Left ventricle myocardium superior (tissue), 1 donor: ENCODE measurements at regions not wholly inside any gene's neighbourhood (a gene's known extent, or its start where the extent isn't known, plus 50 kb on each side); places are given as distances from the start of the nearest gene placed in this dataset.

Experiments
- ATAC-seq: fragments of 200-7000 bp; cut with Tn5 transposase; one replicate; pipeline ENCODE4 v1.9.1; 2020; ENCODE audit warnings: mild to moderate bottlenecking, moderate library complexity
- DNase-seq: peaks from one replicate; pipeline ENCODE4 v3.0.0-alpha.2; 2020
- intact Hi-C: fragments of 100-400 bp; cut with micrococcal nuclease; formaldehyde crosslinking; loops from one replicate; pipeline ENCODE4 v1.11.0; 2022
- donor health status: DM: no; HTN: yes; CAD: no; lungs with severe emphysema.

DNA sequence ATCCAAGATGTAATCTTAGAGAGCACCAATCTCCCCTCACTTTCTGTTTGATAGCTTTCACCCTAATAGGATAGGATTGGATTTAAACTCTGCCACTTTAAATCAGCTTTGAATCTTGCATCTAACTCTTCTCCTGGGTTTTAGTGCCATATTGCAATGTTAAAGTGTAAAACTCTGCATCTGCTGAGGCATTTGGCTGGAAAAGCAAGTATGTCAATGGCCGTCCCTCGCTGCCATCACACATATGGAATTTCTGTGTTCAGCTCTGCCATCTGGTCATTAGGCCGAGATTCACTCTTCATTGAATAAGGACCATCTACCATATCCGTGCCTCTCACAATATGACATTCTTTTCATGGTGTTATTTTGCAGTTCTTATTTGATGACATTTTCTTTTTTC lies 728.1 kb upstream of the PIK3C3 start:
- no peak for ATAC-seq
- intact Hi-C loops, result no loop called here
- no peak for DNase-seq

DNA sequence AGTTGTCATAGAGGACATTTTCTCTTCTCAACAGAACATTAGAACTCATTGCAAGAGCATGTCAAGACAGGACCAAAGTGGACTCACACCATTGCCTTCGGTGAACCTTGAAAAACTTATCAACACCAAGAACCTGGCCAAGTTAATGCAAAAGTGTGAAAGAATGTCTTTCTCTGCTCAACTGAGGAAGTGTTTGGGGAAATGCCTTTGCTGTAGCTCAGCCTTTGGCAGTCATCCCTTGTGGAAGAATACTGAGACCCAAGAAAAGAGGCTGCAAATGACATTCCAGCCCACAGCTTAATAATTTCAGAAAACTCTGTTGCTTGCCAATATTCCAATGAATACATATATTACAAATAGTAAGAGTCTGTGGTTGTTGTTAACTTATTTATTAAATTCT lies 728.8 kb upstream of the PIK3C3 start:
- DNase-seq (no peak), ATAC-seq (no peak)
- intact Hi-C loops, result no loop called here

DNA sequence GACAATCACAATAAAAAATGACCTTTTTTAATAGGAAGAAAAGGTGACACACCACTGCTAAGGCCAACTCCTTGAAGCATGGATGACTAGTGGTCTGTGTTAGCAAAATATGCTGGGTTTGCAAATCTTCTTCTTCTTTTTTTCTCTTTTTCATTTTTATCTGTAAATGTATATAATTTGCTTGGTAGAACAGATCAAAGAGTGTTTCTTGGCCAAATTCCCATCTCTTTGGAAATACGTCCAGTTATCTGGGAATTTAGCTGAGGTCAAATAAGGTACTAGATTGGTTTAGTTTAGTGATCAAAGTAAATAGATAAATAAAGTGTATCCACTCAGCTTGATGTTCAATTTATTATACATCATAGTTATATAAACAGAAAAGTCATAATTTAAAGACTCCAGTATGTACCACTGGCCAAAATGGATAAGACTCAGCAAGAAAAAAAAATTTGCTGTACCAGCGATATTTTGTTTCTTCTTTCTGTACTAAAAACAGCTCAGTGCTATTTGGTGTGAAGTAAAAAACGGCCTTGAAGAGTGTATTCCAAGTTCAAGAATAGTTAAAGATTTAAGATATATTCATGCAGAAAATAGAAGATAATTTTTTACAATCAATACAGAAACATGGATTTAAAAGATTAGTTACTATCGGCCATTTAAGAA lies 738.6 kb upstream of the PIK3C3 start:
- no peak for ATAC-seq
- intact Hi-C loops, result no loop called here
- DNase-seq, result no peak

DNA sequence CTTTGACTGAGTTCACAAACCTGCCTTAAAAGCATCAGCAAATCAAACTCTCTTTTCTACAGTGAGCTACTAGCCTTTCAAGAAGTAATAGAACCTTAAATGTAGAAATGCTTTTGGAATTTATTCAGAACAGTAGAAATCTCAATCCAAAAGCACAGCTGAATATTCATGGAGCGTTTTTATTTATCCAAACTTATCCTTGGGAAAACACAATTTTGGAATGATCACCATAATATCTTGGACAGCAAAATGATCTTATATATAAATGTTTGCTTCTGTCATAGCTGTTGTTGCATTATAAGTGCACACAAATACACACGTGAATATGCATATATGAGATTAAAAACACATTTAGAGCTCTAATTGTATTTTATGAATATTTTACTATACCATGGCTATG lies 747.3 kb upstream of the PIK3C3 start:
- ATAC-seq (no peak), DNase-seq (no peak)
- intact Hi-C loops, result no loop called here

DNA sequence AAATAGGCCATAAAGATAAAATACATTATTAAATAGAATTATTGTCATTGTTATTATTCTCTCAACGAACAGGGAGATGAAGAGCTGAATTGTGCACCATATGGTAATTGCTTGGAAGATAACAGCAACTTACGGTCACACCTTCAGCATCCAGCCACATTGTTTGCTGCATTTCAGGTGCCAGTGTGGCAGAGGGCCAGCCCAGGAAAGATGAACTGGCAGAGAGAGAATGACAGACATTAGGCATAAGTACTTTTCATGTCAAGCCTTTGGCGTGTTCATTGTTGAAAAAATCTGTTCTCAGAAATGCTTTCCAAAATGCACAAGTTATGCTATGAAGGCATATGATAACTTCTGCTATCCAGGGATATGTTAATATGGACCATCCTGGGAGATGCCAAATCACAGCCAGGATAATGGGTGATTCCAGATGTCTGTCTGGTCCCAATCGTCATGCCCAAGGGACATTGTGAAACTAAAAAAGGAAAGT lies 748.6 kb upstream of the PIK3C3 start:
- DNase-seq (no peak), ATAC-seq (no peak)

DNA sequence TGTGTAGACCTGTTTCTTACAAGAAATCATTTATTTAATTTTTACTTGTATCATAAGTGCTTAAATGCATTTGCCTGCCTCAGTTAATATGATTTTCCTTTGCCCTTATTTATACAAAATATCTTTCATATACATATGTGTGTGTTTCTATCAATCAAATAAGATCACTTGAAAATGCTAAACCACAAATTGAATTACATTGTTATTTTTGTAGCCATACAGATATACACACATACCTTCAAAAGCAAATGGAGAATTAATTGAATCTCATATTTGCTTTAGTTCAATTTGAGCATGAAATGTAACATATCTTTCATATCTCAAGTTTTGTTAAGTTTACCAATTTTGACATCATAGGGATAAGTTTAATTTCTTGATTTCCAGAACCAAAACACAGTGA lies 755.8 kb upstream of the PIK3C3 start:
- DNase-seq (no peak), ATAC-seq (no peak)
- intact Hi-C loops, result no loop called here

More for the DNA sequence above, 748.6 kb upstream of the PIK3C3 start:
- intact Hi-C loops, result no loop called here

DNA sequence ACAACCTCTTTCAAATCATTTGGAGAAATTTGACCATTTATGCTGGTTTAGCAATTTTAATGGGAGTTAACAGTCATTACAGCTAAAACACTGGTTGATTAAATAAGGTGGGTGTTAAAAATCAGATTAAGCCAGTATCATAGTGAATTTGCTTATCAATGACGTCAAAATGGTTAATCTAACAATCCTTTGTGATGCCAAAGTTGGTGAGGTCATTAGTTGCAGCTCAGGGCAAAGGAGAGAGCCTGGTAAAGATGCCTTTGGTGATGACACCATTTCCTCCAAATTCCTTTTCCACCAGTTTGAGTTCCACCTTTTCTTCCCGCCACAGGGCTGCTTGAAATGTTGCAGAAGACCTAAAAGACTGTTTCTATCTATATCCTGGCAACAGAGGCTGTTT lies 757.1 kb upstream of the PIK3C3 start:
- intact Hi-C loops, result no loop called here
- no peak for ATAC-seq
- no peak for DNase-seq

DNA sequence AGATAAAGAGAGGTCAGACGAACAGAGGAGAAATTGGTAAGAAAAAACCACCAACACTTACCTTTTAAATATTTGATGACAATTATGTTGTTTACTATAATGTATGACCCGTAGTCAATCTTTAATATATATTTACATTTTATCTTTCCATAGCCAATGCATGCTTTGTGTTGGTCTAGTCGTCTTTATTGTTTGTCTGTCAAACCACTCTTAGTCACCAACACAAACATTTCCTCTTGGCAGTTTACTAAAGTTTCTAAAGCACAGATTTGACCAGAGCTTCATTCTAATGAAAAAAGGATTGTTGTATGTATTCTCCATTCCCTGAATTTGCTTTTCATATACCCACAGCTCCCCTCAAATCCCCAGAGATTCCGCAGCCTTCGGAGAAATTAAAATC lies 784.7 kb upstream of the PIK3C3 start:
- DNase-seq (no peak), ATAC-seq (no peak)
- intact Hi-C loops, result no loop called here

DNA sequence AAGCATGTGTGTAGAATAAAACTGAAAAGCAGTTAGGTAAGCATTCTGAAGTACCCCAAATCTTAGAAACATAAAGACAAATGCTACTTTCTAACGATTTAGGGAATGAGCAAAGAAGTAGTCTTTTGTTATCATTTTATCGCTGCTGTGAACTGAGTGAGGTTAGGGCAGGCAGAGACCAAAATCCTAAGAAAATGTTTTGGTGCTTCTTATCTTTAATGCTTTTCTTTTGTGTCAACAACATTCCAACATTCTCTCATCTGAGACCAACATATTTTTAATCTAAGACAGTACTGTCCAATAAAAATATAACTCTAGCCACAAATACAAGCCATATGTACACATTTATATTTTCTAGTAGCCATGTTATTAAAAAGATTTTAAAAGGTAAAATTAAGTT lies 789.4 kb upstream of the PIK3C3 start:
- DNase-seq (no peak), ATAC-seq (no peak)
- intact Hi-C loops, result no loop called here

DNA sequence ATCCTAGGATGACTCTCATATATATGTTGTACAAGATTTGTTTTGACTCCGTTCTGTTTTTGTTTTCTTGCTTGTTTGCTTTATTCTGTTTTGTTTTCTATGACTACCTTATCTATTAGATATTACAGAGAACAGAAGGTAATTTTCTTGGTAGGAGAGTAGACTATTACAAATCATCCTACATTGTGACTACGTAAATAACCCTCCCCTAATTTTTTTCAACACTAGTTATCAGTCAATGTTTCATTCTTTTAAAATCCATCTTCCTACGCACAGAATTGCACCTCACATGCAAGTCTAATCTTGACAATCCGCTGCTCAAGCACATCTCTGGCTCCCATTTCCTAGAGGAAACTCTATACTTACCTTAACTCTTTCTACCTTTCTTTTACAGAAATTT lies 792.3 kb upstream of the PIK3C3 start:
- DNase-seq (no peak), ATAC-seq (no peak)
- intact Hi-C loops, result no loop called here

DNA sequence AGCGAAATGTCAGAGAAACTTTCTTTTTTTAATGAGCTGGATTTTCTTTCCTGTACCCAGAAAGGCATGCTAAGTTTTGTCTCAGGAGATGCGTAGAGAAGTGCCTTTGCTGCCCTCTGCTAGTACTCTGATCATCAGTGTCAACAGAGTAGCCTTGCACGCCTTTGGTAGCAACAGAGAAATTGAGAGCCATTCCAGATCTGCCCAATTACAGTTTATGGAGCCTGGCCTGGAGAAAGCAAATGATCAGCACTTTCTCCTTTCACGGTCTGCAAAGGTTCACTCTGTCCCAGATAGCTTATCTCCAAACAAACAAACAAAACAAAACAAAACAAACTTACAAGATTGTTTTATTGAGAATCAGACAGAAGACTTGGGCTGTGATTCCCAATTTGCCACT lies 792.8 kb upstream of the PIK3C3 start:
- ATAC-seq (no peak), DNase-seq (no peak)
- intact Hi-C loops, result no loop called here

DNA sequence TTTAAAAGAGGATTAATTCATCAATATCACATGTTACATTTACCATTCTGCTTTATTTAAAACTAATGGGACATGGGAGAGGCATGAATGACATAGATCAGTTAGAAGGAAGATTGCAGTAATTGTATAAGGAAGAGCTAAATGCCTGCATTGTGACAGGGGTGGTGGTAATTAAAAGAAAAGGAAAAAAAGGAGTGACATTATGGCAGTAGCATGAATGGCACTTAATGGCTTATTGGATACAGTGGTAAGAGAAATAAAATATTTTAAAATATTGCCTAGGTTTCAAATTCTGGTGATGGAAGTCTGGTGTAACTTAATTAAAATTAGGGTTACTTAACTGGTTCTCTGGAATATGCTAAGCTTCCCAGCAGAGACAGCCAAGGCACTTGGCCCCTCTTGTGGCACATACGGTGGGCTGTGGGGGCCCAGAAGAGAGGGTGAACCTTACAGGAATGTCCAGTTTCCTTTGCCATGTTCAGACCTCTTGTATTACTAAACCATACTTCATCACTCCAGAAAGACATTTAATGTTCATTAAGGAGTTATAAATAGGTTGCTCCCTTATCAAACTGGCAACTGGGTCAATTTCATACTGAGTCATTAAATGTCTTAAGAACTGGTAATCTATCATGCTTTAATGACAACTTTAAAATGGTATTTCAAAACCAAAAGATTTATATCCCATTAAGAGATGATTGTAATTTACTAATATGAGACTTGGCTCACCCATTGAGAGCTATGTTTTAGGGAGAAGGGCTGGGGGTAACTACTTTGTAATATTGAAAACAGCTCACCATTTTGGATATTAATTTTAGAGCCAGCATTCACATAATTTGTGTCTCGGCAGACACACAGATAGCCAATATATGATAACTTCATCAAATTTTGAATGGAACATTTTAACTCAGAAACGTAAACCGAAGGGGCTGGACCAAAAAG lies 798.9 kb upstream of the PIK3C3 start:
- DNase-seq (no peak), ATAC-seq (no peak)
- intact Hi-C loops, result no loop called here

DNA sequence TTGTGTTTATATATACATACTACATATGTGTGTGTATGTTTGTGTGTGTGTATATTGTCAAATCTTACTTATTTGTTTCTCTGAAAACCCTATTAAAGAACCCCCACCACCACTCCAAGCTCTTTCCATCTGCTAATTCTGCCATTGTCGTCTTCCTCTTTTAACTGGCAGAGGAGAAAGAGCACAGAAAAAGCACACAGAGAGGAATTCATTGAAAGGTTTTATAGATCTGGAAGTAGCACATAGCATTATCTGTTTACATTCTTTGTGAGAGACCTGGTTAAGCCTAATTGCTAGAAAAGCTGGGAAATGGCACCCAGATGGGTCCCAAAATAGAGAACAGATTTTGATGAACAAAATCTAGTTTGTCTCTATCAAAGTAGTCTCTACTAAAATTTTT lies 800.0 kb upstream of the PIK3C3 start:
- DNase-seq, result no peak
- intact Hi-C loops, result no loop called here
- no peak for ATAC-seq

DNA sequence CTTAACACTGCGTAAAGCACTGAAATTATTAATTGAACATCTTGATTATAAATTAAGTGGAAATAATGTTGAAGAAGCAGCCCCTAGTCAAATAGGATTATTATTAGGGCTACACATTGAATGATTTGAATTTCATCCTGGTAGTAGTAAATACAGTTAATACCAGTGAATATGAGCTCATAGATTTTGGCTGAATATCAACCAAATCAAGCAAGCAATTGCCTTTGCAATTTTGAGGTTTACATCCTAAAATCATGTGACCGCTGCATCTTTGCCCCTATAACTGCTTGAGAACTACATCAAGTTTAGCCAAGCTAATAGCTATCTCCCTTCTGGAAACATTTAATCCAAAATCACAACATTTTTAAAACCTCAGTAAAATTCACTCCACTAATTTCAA lies 801.2 kb upstream of the PIK3C3 start:
- ATAC-seq (no peak), DNase-seq (no peak)
- intact Hi-C loops, result no loop called here

DNA sequence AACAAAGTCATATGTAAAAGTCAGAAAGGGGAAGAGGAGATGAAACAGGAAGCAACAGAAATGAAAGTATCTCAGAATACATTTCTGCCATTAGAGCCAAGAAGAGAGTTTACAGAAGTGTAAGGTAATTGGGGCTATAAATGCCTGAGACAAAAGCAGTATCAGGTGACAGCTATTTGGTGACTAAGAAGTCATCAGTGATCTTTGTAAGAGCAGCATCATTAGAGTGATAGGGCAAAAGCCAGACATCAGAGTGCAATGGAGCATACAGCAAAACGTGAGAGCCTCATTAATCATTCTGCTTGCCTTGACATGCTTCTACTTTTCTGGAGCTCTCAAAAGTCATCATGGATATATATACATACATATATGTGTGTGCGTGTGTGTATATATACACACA lies 804.7 kb upstream of the PIK3C3 start:
- ATAC-seq, result no peak
- intact Hi-C loops, result no loop called here

DNA sequence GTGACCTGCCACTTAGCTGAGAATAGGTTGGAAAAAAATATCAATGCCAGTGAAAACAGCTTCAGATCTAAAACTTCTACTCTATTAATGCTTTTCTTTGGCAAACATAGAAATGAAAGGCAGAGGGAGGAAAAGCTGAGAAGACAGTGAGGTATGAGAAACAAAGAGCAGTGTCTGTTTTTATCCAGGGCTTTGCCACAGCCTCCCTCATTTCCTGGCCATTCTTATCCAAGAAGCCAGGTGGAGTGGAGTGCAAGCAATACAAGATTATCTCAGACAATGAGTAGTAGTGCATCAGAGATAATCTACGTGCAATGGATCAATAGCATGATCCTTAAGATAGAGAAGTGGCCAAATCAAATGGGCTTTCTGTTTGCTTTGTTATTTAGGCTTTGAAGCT lies 808.7 kb upstream of the PIK3C3 start:
- ATAC-seq, result no peak

More for the DNA sequence above, 804.7 kb upstream of the PIK3C3 start:
- no peak for DNase-seq

DNA sequence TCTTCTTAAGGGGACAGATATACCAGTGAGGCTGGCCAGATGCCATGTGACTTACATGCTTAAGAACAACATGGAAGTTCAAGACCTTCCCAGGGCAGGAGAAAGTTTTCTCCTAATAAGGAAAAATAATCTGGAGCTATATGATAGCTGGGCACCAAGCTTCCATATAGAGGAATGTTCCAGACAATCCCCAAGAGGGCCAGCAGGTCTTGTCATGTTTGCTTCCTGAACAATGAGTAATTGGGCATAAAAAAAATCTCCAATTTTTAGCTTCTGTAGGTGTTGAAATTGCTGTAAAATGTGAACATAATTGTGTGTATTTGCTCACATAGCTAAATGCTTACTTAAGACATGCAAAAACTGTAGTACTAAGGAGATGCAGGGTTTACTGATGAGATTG lies 809.5 kb upstream of the PIK3C3 start:
- DNase-seq (no peak), ATAC-seq (no peak)
- intact Hi-C loops, result no loop called here

More for the DNA sequence above, 808.7 kb upstream of the PIK3C3 start:
- DNase-seq, result no peak
- intact Hi-C loops, result no loop called here

DNA sequence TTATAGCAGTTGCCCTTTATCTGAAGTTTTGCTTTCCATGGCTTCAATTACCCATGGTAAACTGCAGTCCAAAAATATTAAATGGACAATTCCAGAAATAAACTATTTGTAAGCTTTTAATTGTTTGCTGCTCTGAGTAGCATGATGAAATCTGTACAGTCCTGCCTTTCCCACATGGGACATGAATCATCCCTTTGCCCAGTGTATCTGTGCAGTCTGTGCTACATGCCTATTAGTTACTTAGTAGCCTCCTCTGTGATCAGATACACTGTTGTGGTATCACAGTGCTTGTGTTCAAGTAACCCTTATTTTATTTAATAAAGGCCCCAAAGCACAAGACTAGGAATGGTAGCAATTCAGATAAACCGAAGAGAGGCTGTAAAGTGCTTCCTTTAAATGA lies 810.6 kb upstream of the PIK3C3 start:
- DNase-seq (no peak), ATAC-seq (no peak)
- intact Hi-C loops, result no loop called here

DNA sequence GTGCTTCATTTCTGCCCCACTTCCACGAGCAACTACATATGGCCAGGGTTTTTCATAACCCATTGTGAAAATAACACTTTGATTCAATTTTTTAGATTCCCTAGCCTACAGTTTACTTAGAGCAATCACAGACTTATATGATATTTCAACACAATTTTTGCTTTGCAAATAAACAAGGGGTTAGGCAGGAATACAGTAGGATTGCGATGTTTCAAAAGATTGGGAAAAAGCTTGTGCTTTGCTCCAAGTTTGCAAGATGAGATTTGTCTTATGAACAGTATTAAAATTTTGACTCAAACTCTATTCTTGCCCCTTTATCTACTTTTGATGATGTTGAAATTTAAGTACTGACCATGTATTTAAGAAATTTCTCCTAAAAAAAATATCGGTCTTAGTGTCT lies 814.5 kb upstream of the PIK3C3 start:
- DNase-seq (no peak), ATAC-seq (no peak)
- intact Hi-C loops, result no loop called here

DNA sequence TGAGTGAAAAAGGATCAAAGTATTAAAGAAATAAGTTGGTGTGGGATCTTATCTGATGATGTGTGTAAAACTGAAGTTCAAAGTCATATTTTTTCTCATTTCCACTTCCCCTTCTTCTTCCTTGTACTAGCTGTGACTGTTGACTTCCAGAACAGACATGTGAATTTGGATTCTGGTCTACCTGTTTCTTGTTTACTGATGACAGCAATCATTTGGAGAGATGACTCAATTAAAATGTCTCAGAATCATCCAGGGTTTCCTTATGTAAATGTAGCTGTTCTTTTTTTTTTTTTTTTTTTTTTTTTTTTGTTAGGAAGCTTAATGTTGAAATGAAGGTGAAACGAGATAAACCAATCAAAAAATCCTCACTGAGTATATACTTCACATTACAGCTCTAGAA lies 819.9 kb upstream of the PIK3C3 start:
- intact Hi-C loops, result no loop called here
- no peak for DNase-seq
- no peak for ATAC-seq

DNA sequence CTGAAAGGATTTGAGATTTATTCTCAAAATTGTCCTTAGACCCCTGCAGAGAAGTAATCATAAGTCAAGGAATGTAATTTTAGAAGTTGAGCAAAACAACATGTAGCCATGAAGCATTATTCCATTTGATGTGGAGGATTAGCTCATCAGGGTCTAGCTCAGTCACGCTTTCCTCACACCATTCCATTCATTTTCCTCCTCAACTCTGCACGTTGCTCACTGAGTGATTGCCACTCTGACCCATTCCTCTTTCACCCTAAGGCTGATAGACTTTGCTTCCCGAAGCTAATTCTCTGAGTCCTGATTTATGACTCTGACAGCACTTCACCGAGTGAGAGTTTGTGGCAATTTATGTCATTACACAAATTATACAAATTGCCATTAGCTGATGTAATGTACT lies 820.6 kb upstream of the PIK3C3 start:
- intact Hi-C loops, result no loop called here
- ATAC-seq, result no peak
- DNase-seq, result no peak
